GM20000 (cell line): ENCODE measurements at regions not wholly inside any gene's neighbourhood (a gene's known extent, or its start where the extent isn't known, plus 50 kb on each side); places are given as distances from the start of the nearest gene placed in this dataset.

Experiments used
- DNase-seq: peaks from one replicate; pipeline ENCODE4 v3.0.0; 2012; ENCODE audit warnings: low spot score
- CTCF ChIP-seq: IDR thresholded peaks from 2 replicates; pipeline ENCODE4 v1.5.1; 2012; ENCODE audit warnings: mild to moderate bottlenecking, control low read depth; ENCODE audit errors: extremely low read depth, missing control alignments

- no peak for TF ChIP-seq CTCF
- no peak for DNase-seq
Measured at GRCh38 chr18:38481576-38481975, 916.0 kb upstream of the CELF4 start.

DNA sequence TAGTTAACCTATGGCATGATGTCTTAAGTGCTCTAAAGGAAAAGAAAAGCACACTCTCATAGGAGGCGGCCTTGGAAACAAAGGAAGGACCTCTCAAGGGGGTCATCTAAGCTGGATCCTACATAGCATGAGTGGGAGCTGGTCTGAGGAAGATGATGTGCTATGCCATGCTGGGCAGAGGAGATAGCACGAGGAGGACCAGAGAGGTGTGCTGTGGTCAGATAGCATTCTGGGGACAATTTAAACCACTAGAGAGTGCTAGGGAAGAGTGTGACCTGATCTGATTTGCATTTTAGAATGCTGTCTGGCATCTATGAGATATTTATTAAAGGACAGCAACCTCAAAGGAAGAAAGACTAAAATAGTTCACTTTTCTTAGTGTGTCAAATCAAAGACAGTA is 910.1 kb upstream of the CELF4 start:
- TF ChIP-seq CTCF, result no peak
- DNase-seq, result no peak

GRCh38 chr18:38473535-38473934 is 907.9 kb upstream of the CELF4 start:
- DNase-seq, result no peak
- TF ChIP-seq CTCF, result no peak

- DNase-seq, result no peak
- no peak for TF ChIP-seq CTCF
Measured at GRCh38 chr18:38470421-38470820, 904.8 kb upstream of the CELF4 start.

DNA sequence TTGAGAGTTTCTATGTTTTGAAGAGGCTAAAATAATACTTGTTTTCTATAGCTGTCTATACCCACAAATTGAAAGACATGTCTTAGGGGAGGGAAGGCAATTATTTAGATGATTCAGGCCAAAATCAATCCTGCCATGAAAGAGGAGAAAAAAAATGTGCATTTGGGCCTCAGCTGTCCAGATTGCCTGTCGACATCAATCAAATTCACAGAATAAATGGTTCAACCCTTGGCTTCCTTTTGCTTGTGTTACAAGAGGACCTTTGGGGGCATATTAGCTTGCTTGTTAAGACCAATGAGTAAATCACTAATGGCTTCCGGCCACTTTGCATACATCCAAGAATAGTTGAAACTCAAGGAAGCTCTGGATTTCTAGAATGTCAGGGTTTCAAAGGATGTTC is 900.8 kb upstream of the CELF4 start:
- no peak for TF ChIP-seq CTCF
- DNase-seq, result no peak

GRCh38 chr18:38464024-38464423 is 898.4 kb upstream of the CELF4 start:
- no peak for TF ChIP-seq CTCF
- no peak for DNase-seq

GRCh38 chr18:38460657-38461056 is 895.1 kb upstream of the CELF4 start:
- no peak for TF ChIP-seq CTCF
- DNase-seq, result no peak
